T follicular helper cell (primary cell): ENCODE measurements at regions not wholly inside any gene's neighbourhood (a gene's known extent, or its start where the extent isn't known, plus 50 kb on each side); places are given as distances from the start of the nearest gene placed in this dataset.
"Not testable (repeated sequence)": the region's sequence is repeated elsewhere in the genome, so short reads cannot be mapped to it uniquely, and the experiment has no call there.

Source experiments
- DNase-seq: peaks from one replicate; pipeline ENCODE4 v3.0.0-alpha.2; 2020; ENCODE audit warnings: low read depth

DNA sequence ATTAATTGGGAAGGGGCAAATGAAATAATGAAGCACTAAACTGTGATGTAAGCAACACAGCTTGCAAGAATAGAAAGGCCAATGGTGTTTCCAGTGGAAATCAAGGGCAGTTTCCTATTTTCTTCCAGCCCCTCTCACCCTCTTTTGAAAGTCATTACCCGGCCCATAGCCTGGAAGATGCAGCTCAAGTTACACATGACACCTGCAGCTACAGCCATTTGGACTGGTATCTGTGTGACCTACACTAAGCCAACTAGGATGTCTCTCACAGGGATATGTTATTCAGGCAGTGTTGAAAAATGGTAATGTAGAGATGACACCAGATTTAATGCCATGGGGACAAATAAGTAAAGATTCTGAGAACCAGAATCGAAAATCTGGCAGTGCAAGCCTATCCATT is 439.4 kb upstream of the ZNF462 start:
- no peak for DNase-seq

- no peak for DNase-seq
These were observed 430.3 kb upstream of the ZNF462 start for GRCh38 chr9:106432631-106433030.

GRCh38 chr9:106438928-106439327 is 424.0 kb upstream of the ZNF462 start:
- DNase-seq, result no peak

GRCh38 chr9:106441283-106441682 is 421.7 kb upstream of the ZNF462 start:
- DNase-seq, result no peak

GRCh38 chr9:106443520-106443919 is 419.4 kb upstream of the ZNF462 start:
- no peak for DNase-seq

DNA sequence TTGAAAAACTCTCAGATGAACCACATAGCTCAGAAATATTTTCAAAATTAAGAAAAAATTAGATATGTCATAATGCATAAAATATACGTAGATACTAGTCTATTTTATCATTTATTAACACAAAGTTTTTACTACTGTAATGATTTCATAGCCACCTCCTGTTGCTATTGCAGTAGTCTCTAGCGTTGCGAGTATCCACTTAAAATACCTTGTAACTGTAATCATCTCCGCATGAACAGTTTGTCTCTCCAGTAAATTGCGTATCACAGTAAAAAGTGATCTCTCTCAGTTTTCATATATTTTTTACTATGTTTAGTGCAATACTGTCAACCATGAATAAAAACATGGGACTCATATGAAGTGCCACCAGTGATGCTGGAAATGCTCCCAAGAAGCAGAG is 417.9 kb upstream of the ZNF462 start:
- DNase-seq, result no peak

DNA sequence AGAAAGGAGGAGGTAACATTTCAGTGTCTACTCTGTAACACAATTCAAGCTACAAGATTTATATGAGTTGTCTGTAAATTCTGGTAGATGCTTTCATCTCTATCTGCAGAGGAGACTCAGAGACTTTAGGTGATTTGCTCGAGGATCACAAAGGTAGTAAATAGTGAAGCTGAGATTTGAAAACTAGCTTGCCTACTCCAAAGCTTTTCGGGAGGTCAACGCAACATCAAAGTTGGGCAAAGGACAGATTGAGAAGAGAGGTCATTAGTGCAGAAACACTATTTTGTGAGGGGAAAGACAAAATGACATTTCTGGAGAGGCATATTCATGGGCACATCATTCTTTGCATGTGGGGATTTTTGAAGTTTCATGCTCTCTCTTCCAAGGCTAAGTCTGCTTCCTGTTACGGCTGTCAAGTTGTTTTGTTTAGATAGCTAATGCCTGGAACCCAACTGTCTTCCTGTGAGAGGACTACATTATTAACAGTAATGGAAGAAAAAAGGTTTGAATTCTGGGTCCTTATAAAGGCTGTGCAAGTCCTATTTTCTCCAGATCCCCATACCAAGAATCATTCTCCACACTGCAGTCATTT is 413.5 kb upstream of the ZNF462 start:
- DNase-seq, result no peak

DNA sequence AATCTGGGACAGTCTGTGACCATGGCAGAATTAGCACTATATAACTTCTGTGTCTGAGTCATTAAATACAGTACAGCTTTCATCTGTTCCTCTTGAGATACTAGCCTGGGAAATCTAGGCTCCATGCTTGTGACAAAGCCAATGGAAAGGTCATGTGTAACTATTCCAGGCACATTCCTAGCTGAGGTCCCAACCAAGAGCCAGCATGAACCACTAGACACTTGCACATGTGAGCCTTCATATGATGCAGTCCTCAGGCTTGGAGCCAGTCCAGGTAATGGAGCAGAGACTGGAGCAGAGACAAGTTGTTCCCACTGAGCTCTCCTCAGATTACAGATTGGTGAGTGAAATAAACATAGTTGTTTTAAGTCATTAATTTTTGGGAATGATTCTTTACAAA is 412.4 kb upstream of the ZNF462 start:
- DNase-seq, result no peak

GRCh38 chr9:106451223-106451622 is 411.7 kb upstream of the ZNF462 start:
- DNase-seq, result no peak

- no peak for DNase-seq
These were observed 406.4 kb upstream of the ZNF462 start for GRCh38 chr9:106456581-106456980.

DNA sequence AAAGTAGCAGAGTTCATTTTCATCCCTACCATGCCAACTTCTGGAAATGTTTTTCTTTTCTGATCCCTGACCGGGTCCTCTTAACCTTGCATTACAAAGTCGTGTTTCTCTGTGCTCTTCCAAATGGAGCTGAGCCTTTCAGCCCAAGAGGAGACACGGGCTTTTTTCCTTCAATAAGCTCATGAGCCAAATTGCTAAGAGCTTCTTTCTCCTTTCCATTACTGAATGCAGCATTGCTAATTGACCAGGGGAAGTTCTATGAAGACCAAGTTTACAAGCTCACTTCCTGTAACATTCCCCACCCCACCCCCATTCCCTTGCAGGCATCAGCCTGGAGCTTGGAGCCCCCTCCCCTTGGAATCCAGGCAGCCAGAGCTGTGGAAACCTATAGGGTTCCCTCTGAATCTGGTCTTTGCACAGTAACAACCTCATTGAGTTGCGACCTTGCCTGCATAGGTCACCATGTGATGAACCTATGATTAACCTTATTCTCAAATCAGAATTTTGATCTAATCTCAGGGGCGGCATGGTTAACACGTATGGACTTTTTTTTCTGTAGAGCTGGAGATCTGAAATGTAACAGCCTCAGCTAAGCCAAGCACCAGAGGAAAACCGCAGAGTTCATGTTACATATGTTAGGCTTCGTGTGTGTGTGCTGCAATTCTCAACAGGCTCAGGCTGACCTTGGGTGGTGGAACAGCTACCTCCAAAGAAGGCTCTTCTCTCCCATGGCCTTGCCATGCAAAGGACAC is 395.7 kb upstream of the ZNF462 start:
- DNase-seq, result no peak

- DNase-seq, result no peak
These were observed 395.2 kb upstream of the ZNF462 start for GRCh38 chr9:106467865-106468164.

DNA sequence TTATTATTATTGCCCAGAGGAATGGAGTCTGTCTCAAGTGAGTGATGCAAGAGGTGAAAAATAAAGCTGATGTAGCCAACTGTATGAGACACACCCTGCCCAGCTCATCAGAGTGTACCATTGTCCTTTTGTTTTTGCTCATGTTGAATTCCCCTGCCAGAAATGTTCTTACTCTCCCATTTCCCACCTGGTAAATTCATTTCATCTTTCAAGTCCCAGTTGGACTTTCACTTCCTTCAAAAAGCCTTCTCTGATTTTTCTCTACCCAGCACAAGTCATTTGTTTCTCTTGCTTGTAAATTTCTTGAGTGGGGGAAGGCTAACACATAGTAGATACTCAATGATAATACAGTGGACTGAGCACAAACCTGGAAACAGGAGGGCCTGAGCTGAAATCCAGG is 394.5 kb upstream of the ZNF462 start:
- no peak for DNase-seq

GRCh38 chr9:106478312-106478711 is 384.7 kb upstream of the ZNF462 start:
- no peak for DNase-seq

- DNase-seq, result no peak
These were observed 384.2 kb upstream of the ZNF462 start for GRCh38 chr9:106478727-106479126.

DNA sequence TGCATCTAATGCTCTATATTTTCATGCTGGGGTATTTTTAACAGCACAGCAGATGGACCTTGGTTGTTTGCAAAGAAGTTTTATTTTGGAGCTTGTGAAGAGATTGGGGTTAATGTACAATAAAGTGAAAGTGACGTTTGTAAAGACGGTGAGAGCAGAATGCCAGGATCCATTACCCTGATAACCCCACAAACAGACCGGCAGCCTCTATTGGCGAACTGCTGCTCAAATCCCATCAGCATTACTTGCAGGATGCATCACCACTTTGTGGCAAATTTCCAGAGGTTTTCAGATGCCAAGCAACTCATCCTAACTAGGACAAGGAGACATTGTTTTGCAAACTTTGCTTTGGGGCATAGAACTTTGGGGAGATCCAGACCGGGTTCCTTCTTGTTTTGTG is 383.3 kb upstream of the ZNF462 start:
- DNase-seq, result no peak

- no peak for DNase-seq
These were observed 381.9 kb upstream of the ZNF462 start for GRCh38 chr9:106481013-106481609.

DNA sequence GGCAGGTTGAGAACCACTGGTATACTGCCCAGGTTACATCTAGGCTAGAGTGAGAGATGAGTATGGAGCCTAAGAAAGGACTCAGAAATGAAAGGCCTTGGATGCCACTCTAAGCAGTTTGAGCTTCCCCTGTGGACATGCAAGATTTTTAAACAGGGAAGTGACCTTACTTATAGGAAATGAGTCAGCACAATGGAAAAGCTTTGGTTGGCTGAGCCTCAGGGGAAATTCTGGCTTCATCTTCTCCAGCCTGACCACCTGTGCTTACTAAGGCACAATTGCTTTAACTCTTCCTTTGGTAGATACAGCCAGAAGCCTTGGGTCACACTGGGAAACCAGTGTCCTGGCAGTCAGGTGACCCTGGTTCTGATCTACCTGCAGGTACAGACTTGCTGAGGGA is 380.2 kb upstream of the ZNF462 start:
- no peak for DNase-seq

DNA sequence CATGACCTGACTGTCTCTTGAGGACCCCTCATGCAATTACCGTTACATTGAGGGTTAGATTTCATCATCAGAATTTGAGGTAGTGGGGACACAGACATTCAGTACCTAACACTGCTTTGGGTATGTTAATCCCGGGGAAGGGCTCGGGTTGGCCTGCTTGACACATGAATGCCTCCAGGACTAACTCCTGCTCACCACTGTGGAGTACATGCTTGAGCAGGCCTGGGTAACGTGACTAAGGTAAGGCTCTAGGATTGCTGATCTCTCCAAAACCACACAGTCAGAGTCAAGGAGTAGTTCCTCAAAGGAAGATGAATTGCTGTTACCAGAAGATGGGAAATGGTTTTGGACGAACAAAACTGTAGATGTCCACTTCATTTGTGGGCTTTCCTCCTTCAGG is 376.3 kb upstream of the ZNF462 start:
- DNase-seq, result no peak

DNA sequence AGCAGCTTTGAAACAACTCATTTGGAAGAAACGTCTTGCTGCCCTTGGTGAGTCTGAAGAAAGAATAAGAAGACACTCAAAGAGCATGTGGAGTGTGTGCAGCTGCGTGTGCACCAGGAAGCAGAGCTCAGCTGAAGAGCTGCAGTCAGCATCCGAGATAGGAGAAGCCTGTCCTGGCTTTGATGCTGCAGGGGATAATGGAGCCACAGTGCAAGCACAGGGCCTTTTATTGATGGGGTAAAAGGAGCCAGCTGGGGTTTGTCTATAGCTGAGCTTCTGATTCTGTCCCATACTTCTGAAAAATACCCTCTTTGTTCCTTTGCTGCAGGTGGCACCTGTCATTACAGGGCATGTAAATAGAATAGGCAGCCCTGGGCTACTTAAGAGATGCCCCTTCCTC is 375.7 kb upstream of the ZNF462 start:
- DNase-seq, result no peak

- not testable (repeated sequence) for DNase-seq
These were observed 370.8 kb upstream of the ZNF462 start for GRCh38 chr9:106492126-106492525.

- no peak for DNase-seq
These were observed 362.8 kb upstream of the ZNF462 start for GRCh38 chr9:106500171-106500570.

- not testable (repeated sequence) for DNase-seq
These were observed 361.8 kb upstream of the ZNF462 start for GRCh38 chr9:106501210-106501609.

DNA sequence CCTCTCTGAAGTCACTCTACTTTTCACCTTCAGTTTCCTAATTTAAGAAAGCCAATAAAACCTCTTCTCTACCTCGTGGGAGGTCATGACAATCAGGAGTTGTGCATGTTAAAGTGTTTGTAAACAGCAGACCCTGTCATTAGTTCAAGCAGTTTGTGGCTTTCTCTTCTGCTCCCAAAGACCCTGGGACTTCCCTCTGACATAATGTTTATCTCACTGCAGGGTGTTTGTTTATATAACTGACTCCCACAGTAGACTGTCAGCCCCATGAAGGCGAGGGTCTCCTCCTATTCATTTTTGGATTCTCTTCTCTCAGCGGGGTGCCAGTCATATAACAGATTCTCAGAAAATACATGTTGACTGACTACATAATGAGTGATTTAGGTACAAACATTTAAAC is 360.0 kb upstream of the ZNF462 start:
- no peak for DNase-seq
